GM21515 (cell line): ENCODE measurements at regions not wholly inside any gene's neighbourhood (a gene's known extent, or its start where the extent isn't known, plus 50 kb on each side); places are given as distances from the start of the nearest gene placed in this dataset.

Experiments used
- ATAC-seq: cut with Tn5 transposase; IDR thresholded peaks from one replicate; pipeline ENCODE4 v1.9.1; 2021; ENCODE audit not compliant: unreplicated experiment

DNA sequence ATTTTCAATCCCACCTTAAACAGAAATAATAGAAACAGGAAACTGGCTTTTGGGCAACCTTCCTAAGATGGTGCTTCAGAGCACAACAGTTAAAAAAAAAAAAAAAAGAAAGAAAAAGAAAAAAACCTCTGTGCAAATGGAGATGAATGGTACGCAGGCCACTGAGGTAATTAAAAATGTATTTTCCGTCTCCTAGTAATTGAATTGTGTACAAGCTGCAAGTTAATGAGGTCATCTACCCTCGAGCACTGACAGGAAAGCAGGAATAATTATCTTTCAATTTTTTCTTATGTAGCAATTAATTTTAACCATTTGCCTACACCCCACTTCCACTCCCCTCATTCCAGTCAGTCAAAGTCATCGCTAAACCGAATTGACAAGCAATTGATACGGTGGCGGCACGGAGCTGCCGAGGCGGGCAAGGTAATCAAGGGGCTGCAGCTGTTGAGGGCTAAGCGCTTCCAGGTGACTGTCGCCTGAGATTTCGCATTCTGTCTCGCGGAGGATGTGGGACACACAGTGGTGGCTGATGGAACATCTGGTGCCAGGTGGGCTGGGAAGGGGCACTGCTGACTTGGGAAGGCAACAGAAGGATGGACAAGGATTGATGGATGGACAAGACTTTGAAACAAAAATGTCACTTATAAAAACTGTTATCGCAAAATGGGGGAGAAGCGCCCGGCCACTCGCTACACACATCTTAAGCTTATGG lies 109.4 kb downstream of the RCN1 start:
- no peak for ATAC-seq

DNA sequence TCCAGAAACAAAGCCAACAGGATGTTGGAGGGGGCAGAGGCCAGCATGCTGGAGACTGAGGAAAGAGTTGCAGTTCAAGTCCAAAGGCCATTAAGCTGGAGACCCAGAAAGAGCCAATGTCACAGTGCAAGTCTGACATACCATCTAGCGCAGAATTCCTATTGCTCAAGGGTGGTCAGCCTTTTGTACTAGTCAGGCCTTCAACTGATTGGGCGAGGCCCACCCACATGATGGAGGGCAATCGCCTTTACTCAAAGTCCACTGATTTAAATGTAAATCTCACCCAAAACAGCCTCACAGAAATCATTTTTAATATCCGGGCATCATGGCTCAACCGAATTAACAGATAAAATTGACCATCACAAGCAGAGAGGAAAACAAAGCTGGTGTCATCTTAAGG lies 113.9 kb downstream of the RCN1 start:
- ATAC-seq: no peak

DNA sequence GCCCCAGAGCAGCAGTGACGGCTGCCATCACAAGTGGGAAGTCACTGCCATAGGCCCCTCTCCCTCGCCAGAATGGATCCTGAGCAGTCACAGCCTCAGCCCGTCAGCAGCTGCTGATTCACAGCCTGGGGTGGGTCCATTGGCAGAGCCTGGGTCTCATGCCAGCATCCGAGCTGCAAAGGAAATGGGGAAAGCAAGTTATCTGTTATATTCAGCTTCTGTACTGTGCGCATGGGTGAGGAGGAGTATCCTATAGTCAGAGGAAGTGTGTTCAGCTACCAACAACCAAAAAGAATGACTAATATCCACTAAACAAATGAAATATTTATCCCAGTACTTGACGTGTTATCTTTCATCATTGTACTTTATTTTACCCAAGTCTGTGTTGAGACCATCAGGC lies 119.7 kb downstream of the RCN1 start:
- no peak for ATAC-seq

DNA sequence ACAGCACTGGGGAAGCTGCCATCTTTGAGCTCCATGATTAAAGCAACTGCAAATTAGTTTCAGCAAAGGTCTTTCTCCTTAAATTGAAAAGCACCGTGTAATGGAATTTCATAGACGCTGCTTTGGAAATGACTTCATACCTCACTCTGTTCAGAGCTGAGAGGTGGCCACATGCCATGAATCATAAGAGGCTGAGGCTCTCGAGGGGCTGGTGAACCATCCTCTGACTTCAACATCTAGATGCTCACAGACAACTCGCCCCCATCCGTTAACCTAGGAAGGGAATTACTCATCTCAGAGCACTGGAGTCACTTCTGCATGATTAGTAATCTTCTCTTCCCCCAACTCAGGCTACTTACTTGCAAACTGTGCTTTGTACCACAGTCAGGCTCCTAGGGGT lies 122.3 kb downstream of the RCN1 start:
- ATAC-seq: no peak

DNA sequence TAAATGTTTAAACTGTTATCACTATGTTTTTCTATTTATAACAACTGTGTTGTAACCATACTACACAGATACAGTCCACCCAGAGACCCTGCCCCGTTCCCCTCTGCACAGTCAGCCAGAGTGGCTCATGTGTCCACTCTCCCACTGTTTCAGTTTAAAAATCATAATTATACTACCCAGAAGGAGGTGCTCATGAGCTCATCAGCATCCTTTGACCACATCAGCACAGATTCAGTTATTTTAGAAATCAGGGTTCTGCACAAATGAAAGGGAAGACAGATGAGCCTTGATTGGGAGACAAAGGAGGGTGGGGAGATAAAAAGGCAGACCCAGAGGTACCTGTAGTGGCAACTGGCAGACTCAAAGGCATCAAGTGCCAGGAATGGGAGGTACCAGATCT lies 124.3 kb downstream of the RCN1 start:
- ATAC-seq: no peak

DNA sequence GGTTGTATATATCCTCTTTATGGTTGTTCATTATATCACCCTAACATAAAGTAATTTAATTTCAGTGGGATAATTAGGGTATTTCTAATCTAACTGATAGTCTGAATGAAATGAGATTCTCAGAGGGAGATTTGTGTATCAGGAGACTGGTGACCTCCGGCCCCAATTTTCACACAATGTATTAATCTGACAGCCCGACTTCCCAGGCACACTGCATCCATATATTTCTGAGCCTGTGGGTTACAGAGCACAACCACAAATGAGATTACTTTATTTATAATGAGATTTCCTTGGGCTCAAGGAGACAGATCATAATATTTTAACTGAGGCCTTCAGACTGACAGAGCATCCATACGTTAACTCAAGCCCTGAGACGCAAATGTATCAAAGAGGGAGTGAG lies 125.9 kb downstream of the RCN1 start:
- ATAC-seq: no peak

DNA sequence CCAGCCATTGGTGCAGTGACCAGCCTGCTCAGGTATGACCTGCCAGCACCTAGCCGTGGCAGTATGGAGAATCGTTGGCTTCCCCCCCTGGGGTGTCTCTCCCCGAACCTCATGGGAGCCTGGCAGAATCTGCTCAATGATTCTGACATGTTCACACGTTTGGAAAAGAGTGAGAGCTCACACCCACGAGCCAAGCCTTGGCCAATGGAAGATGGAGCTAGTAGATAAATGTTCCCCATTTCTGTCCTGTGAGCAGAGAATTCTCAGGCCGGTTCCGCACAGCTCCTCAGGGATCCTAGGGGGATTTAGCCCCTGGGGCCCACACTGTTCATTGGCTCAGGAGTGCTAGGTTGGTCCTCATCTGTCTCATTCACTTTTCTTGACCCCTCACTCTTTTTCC lies 128.4 kb downstream of the RCN1 start:
- ATAC-seq: no peak

DNA sequence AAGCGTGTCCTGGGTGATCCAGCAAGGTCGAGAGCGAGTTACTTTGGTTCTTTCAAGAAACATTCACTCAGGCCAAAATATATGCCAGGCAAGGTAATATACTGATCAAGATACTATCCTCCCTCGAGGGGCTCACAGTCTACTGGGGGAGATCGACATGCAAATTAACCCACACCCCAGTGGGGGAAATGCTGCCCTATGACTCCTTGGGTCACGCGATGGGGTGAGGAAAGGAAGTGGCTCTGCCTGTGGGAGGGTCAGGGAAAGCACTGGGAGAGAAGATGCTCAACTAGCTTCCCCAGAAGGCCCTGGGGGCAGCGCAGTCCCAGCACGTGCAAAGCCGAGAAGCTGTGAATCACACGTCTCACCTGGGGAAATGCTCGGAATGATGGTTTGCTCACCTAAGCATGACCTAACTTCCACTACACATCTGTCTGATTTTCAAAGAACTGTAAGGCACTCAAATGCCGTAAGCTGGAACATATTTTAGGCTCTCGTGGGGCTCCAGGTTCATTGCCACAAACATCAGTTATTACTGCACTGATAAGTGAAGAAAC lies 130.7 kb downstream of the RCN1 start:
- no peak for ATAC-seq

DNA sequence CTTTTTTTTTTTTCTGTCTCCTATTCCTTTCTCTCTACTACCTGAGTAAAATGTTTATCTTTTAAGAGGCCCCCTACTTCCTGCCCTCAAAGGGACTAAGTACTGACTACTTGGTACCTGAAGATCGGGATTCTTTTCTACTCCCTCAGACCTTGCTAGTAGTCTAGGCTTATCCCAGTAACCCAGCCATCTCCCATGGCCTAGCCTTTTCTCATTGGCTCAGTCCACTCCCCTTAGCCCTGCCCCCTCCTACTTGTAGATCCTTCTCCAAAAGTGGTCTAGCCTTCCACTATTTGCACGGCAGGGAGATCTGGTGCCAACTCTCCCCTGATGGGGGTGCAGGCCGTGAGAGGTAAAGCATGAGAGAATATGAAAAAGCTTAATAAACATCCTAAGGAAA lies 133.7 kb downstream of the RCN1 start:
- no peak for ATAC-seq

DNA sequence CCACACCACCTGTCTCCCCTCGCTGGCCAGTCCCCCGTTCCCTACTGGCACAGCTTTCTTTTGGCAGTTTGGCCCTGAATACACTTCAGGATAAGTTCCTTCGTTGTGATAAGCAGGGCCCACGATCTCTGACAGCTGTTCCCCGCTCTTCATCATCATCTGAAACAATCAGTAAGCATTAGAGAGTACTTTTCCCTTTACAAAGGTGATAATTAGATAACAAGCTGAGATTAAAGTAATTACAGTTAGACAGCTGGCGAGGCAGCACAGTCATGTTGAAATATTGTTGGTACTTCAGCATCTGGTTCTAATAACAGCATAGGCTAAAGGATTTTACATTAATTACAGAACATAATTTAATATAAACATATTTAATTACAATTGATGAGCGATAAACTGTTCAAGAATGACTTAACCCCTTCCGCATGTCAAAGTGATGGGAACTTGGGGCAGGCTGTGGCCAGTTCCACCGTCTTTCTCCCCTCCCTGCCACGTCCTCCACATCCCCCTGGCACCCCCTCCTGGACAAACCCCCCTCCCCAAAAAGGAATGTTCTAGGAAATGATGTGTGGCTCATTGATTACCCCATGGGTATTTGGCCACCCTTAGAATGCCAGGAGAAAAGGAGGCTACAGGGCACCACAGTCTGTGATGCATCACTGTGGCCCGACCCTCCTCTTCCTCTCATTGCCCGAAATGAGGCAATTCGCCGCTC lies 134.9 kb downstream of the RCN1 start:
- no peak for ATAC-seq

DNA sequence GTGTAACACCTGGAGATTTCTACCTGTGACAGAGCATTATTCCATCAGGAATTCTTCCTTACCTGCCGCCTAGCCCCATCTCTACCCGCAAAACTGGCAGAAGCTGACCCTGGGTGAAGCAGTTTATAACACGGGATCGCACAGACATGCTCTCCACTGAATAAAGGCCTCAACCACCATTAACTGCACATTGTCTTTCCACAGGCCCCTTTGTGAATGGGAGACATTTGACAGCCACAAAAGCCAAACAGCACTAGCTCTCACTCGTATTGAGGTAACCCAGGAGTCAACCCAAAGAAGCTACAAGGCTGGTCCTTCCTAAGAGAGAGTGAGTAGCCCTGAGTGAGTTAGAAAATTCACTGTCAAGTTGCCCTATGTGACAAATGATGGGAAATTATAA lies 135.6 kb downstream of the RCN1 start:
- ATAC-seq: no peak

DNA sequence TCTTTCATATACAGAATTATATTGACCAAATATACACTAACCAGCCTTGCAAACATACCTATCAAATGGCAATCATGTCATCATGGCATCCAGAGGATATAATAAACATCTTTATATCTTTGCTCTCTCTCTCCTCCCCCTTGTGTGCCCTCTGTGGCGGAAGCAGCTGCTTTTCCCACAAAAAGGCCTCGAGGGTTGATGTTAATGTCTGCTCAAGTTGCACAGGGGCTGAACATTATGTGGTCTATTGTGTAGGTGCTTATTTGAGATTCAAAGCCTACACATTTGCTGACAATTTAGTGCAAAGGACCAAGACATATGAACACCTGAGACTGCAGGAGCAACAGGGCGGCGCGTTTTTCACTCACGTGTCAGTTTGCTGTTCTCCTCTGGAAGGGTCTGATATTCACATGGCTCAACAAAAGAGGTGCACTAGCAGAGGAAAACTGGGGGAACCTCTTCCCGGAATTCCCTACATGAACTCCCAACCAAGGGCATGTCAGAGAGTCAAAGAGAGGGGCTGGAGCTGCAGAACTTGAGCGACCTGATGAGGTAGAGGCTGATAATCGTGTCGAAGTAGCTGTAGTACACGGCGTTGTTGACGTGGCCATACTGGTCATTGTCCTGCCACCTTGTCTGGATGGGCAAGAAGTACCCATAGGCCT lies 138.8 kb downstream of the RCN1 start:
- ATAC-seq: no peak

DNA sequence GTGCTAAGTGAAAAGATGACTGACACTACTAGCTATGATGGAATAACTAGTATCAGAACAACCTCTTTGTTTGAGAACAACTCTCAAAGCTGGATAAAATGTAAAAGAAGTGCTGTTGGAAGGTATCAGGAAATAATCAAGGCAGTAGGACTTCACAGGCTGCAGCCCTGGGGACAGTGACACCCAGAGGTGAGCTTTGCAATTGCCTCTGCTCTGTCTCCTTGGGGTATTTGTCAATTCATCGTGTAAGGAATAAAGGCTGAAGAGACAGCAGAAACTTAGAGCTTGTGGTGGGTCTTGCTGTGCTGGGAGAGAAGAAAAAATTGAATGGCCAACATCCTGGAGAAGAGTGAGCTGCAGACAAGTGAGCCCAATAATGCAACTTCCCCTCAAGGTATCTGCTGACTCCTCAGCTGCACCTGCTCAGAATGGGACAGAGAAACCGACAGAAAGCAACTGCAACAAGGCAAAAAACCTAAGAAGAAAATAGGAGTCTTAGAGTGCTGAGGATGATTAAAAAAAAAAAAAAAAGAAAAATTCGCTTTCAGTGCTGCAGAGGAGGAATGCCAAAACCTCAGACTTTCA lies 141.1 kb downstream of the RCN1 start:
- ATAC-seq: peak; percentile 92

DNA sequence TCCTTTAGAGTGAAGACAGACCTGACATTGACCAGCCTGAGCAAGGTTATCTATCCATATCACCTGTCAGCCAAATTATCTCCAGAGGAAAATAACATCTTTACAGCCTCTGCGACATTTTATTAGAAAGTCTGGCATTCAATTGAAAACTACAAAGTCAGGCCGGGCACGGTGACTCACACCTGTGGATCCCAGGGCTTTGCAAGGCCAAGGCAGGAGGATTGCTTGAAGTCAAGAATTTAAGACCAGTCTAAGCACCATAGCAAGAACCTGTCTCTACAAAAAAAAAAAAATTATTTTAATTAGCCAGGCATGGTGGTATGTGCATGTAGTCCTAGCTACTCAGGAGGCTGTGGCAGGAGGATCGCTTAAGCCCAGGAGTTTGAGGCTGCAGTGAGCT lies 141.6 kb downstream of the RCN1 start:
- ATAC-seq: no peak

DNA sequence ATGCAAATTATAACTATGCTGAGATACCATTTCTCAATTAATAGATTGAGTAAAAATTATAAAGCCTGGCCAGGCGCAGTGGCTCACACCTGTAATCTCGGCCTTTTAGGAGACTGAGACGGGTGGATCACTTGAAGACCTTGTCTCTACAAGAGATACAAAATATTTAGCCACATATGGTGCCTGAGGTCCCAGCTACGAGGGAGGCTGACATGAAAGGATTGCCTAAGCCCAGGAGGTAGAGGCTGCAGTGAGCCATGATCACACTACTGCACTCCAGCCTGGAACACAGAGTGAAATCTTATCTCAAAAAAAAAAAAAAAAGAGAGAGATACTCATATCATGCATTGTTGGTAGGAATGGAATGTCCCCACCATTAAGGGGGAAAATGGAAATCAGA lies 142.4 kb downstream of the RCN1 start:
- no peak for ATAC-seq

DNA sequence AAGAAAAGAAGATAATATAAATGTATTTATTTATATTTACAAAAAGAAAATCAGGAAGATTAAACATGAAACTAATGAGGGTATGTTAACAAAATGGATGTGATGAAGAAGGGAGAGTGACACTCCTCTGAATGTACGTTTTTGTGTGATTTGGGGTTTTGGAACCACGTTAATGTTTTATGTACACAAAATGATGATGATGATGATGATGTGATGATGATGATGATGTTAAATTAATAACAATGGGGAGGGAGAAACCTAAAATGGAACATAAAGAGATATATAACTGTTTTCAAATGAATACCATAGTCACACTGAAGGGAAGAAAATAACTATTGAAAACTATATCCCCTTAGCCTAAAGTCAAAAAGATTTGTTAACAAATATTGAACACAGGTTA lies 143.1 kb downstream of the RCN1 start:
- no peak for ATAC-seq

DNA sequence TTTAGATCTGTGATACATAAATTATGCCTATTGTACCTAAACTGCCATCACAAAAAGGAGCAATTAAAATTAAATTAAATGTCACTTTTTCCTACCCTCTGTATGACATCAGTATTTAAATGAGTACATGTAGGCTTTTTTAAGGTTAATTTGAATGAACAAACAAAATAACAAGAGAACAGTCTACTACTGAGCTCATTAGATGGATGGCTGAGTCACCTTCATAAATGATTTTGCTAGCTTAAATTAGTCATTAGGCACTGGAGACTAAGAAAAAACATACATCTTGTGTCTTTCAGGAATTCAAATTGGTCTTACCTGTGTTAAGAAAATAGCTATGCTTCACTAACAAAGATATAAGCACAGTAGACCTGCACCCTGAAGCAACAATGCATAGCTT lies 153.6 kb downstream of the RCN1 start:
- ATAC-seq: no peak

DNA sequence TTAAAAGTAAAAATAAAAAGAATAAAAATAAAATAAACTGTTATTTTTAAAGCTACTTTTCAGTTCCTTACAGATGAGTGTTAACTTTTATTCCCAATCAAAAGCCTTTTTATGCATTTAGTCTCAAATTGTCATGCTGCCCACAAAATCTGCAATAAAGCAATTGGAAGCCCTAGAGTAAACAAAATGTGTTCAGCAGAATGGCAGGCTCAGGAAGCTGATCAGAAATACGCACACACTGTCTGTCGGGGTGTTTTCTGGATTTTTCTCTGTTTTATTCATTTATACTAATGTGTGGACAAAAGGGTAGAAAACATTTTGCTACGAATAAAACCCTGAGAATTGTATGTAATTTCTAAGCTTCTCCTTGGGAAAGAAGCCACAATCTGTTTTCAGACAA lies 162.8 kb downstream of the RCN1 start:
- ATAC-seq: no peak

DNA sequence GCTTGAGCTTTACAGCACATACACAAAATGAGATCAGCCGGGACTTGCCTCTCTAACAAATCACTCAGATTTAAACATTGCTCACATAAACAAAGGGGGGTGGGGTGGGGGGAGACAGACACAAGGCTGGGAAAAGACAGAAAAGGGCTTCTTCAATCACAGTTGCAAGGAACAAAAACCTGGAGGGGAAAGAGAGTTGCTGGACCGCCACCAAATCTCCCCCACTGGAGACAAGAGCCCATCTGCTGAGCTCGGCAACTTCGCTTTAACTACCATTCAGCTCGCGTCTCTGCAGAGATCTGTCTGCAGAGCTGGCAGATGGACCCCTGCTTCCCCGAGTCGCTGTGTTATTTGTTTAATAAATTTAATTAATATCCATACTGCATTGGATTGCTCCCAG lies 165.0 kb downstream of the RCN1 start:
- ATAC-seq: no peak

DNA sequence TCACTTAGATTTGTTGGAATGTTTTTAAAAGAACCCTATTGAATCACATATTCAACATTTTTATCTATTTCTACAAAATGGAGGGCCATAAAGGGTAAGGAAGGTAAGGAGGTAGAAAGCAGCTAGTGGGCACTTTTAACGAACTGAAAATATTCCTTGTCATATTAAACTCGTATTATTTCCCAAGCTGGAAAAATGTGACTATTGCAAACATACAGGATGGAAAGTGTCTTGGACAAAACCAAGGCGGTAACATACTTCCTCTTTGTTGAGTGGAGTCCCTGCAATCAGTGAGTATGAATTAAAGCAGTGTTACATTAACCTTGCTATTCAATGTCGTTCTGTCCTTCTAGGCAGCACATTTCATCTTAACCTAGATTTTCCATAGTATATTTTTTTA lies 165.6 kb downstream of the RCN1 start:
- no peak for ATAC-seq

DNA sequence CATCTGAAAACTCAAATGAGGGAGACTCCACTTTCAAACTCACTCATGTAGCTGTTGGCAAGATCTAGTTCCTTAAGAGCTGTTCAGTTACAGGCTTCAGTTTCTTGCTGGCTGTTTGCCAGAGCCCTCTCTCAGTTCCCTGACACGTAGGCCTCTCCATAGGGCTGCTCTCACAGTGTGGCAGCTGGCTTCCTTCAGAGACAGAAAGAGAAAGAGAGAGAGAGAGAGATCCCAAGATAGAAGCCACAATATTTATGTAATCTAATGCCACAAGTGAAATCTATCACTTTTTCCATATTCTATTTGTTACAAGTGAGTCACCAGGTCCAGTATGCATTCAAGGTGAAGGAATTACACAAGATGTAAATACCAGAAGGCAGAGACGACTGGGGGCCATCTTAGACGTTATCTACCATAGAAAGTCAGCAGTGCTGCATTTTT lies 168.8 kb downstream of the RCN1 start:
- peak; percentile 97 for ATAC-seq

DNA sequence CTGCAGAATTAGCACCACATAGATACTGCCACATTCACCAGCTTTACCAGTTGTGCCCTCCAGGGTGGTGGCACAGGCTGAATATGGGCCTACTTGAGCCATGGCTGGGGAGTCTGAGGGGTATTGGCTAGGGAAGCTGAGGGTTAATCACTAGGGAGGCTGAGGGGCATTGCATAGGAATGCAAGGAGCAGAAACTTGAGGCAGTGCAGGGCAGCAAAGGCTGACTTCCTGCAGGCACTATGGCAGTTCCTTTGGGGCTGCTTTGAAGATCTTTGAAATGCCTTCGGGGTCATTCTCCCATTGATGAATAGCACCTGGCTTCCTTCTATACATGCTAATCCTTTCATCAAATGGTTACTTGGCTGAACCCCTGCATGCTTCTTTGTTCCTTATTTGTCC lies 171.5 kb downstream of the RCN1 start:
- no peak for ATAC-seq
